ENCODE measurements at regions not wholly inside any gene's neighbourhood (a gene's known extent, or its start where the extent isn't known, plus 50 kb on each side); places are given as distances from the start of the nearest gene placed in this dataset.
"Not testable (repeated sequence)": the region's sequence is repeated elsewhere in the genome, so short reads cannot be mapped to it uniquely, and the experiment has no call there.

GRCh38 chr6:100296810-100297544, 167.7 kb downstream of the SIM1 start:
- Mint-ChIP-seq H3K4me1 (peaks cover 5% of the 10 kb centered on the region), H3K27me3 (ENCODE audit: low read depth) (peaks cover 3% of the 10 kb centered on the region), H3K36me3 (ENCODE audit: low read depth) (no peaks in the 10 kb centered on the region), H3K4me3 (no peak overlapping the region), H3K27ac (no peak overlapping the region), H3K9me3 (no peaks in the 10 kb centered on the region)
- no peak for TF ChIP-seq CTCF (IDR thresholded peaks at IDR 0.05; ENCODE audit: unreplicated experiment in 3 of 3)

- not testable (repeated sequence) for H3K27me3 Mint-ChIP-seq (ENCODE audit: low read depth); H3K36me3 Mint-ChIP-seq (ENCODE audit: low read depth); H3K9me3 Mint-ChIP-seq; H3K4me1 Mint-ChIP-seq; H3K4me3 Mint-ChIP-seq; H3K27ac Mint-ChIP-seq
These were observed 169.5 kb downstream of the SIM1 start for GRCh38 chr6:100295172-100295571.

GRCh38 chr6:100289285-100289684, 175.4 kb downstream of the SIM1 start:
- Mint-ChIP-seq H3K27ac (no peak overlapping the region), H3K9me3 (no peaks in the 10 kb centered on the region), H3K4me3 (no peak overlapping the region), H3K4me1 (peaks cover 5% of the 10 kb centered on the region), H3K27me3 (ENCODE audit: low read depth) (no peaks in the 10 kb centered on the region), H3K36me3 (ENCODE audit: low read depth) (no peaks in the 10 kb centered on the region)
- TF ChIP-seq CTCF (IDR thresholded peaks at IDR 0.05; ENCODE audit: unreplicated experiment in 3 of 3), result no peak

- Mint-ChIP-seq H3K27me3 (ENCODE audit: low read depth) (no peaks in the 10 kb centered on the region), H3K9me3 (no peaks in the 10 kb centered on the region), H3K27ac (no peak overlapping the region), H3K36me3 (ENCODE audit: low read depth) (no peaks in the 10 kb centered on the region), H3K4me1 (peaks cover 5% of the 10 kb centered on the region), H3K4me3 (no peak overlapping the region)
- no peak for TF ChIP-seq CTCF (IDR thresholded peaks at IDR 0.05; ENCODE audit: unreplicated experiment in 3 of 3)
These were observed 176.4 kb downstream of the SIM1 start for GRCh38 chr6:100288311-100288710.

- Mint-ChIP-seq H3K9me3 (no peaks in the 10 kb centered on the region), H3K4me3 (no peak overlapping the region), H3K36me3 (ENCODE audit: low read depth) (no peaks in the 10 kb centered on the region), H3K27me3 (ENCODE audit: low read depth) (no peaks in the 10 kb centered on the region), H3K4me1 (no peaks in the 10 kb centered on the region), H3K27ac (no peak overlapping the region)
- TF ChIP-seq CTCF (IDR thresholded peaks at IDR 0.05; ENCODE audit: unreplicated experiment in 3 of 3), result no peak
These were observed 181.4 kb downstream of the SIM1 start for GRCh38 chr6:100283285-100283684.

- Mint-ChIP-seq H3K4me1 (peaks cover 3% of the 10 kb centered on the region), H3K27ac (peak overlapping the region in 2 of 3 experiments; percentile 15 to 54), H3K4me3 (peak overlapping the region; percentile 63 to 80 (median 77)), H3K9me3 (no peaks in the 10 kb centered on the region), H3K36me3 (ENCODE audit: low read depth) (no peaks in the 10 kb centered on the region), H3K27me3 (ENCODE audit: low read depth) (no peaks in the 10 kb centered on the region)
- TF ChIP-seq CTCF (IDR thresholded peaks at IDR 0.05; ENCODE audit: unreplicated experiment in 3 of 3), result no peak
These were observed 183.2 kb downstream of the SIM1 start for GRCh38 chr6:100281471-100281901.
